ENCODE measurements at regions not wholly inside any gene's neighbourhood (a gene's known extent, or its start where the extent isn't known, plus 50 kb on each side); places are given as distances from the start of the nearest gene placed in this dataset.

- TF ChIP-seq RAD21 (IDR thresholded peaks at IDR 0.05), result no peak
- TF ChIP-seq FOXA1 (IDR thresholded peaks at IDR 0.05), result no peak
- no peak for TF ChIP-seq GABPA (IDR thresholded peaks at IDR 0.05 in 1 of 2, conservative IDR thresholded peaks at IDR 0.05 in 1 of 2)
- TF ChIP-seq ZBTB33 (IDR thresholded peaks at IDR 0.05), result no peak
- no peak for TF ChIP-seq SP1 (IDR thresholded peaks at IDR 0.05)
- TF ChIP-seq RXRA (IDR thresholded peaks at IDR 0.05), result no peak
- no peak for TF ChIP-seq NR2F2 (IDR thresholded peaks at IDR 0.05)
- no peak for TF ChIP-seq TAF1 (conservative IDR thresholded peaks at IDR 0.05)
- no peak for TF ChIP-seq HNF4A (conservative IDR thresholded peaks at IDR 0.05)
- no peak for TF ChIP-seq YY1 (IDR thresholded peaks at IDR 0.05)
- no peak for TF ChIP-seq FOXA2 (IDR thresholded peaks at IDR 0.05)
- H3K36me3 ChIP-seq (ENCODE audit: control insufficient read depth in 4 of 4, insufficient read depth in 3 of 4, low read depth in 1 of 4, low read length in 3 of 4), result no peaks in the 10 kb centered on the region
- no peak for DNase-seq (ENCODE audit: low spot score)
- no peaks in the 10 kb centered on the region for H3K9me3 ChIP-seq (ENCODE audit: control insufficient read depth in 4 of 4, low read length in 3 of 4)
- 76% methylated on average over 7 of the region's 7 CpGs for WGBS
- no peak overlapping the region for H3K27ac ChIP-seq (ENCODE audit: low read depth in 1 of 2, low read length in 2 of 2)
- H3K9ac ChIP-seq (ENCODE audit: low read depth in 1 of 2, low read length in 2 of 2), result no peak overlapping the region
- peaks cover 0 to 3% (median under 1%) of the 10 kb centered on the region in 4 donors for H3K27me3 ChIP-seq (ENCODE audit: control insufficient read depth in 4 of 4, insufficient read depth in 4 of 4, low read length in 3 of 4)
- H3K4me3 ChIP-seq (ENCODE audit: low read depth in 1 of 3, low read length in 3 of 3), result no peak overlapping the region
- H3K4me1 ChIP-seq (ENCODE audit: control insufficient read depth in 4 of 4, insufficient read depth in 4 of 4, low read length in 3 of 4), result no peaks in the 10 kb centered on the region
Measured at GRCh38 chr21:38643404-38644023, 145.2 kb upstream of the ERG start.

GRCh38 chr21:38645282-38645681 lies 147.0 kb upstream of the ERG start:
- Histone ChIP-seq H3K36me3 (ENCODE audit: control insufficient read depth in 4 of 4, insufficient read depth in 3 of 4, low read depth in 1 of 4, low read length in 3 of 4) (no peaks in the 10 kb centered on the region), H3K9ac (ENCODE audit: low read depth in 1 of 2, low read length in 2 of 2) (no peak overlapping the region), H3K27ac (ENCODE audit: low read depth in 1 of 2, low read length in 2 of 2) (no peak overlapping the region), H3K9me3 (ENCODE audit: control insufficient read depth in 4 of 4, low read length in 3 of 4) (no peaks in the 10 kb centered on the region), H3K4me1 (ENCODE audit: control insufficient read depth in 4 of 4, insufficient read depth in 4 of 4, low read length in 3 of 4) (no peaks in the 10 kb centered on the region), H3K27me3 (ENCODE audit: control insufficient read depth in 4 of 4, insufficient read depth in 4 of 4, low read length in 3 of 4) (peaks cover 0 to 3% (median under 1%) of the 10 kb centered on the region in 4 donors), H3K4me3 (ENCODE audit: low read depth in 1 of 3, low read length in 3 of 3) (no peak overlapping the region)
- WGBS, result 79% methylated on average over 3 of the region's 3 CpGs
- DNase-seq (ENCODE audit: low spot score), result no peak
- no peak for TF ChIP-seq RAD21 (IDR thresholded peaks at IDR 0.05)
- TF ChIP-seq MAX (IDR thresholded peaks at IDR 0.05), result no peak
- no peak for TF ChIP-seq FOXA2 (IDR thresholded peaks at IDR 0.05)
- no peak for TF ChIP-seq HNF4G (IDR thresholded peaks at IDR 0.05)

- Histone ChIP-seq H3K27me3 (ENCODE audit: control insufficient read depth in 4 of 4, insufficient read depth in 4 of 4, low read length in 3 of 4) (peaks cover 0 to 3% (median under 1%) of the 10 kb centered on the region in 4 donors), H3K9me3 (ENCODE audit: control insufficient read depth in 4 of 4, low read length in 3 of 4) (no peaks in the 10 kb centered on the region), H3K9ac (ENCODE audit: low read depth in 1 of 2, low read length in 2 of 2) (no peak overlapping the region), H3K36me3 (ENCODE audit: control insufficient read depth in 4 of 4, insufficient read depth in 3 of 4, low read depth in 1 of 4, low read length in 3 of 4) (no peaks in the 10 kb centered on the region), H3K4me1 (ENCODE audit: control insufficient read depth in 4 of 4, insufficient read depth in 4 of 4, low read length in 3 of 4) (no peaks in the 10 kb centered on the region), H3K4me3 (ENCODE audit: low read depth in 1 of 3, low read length in 3 of 3) (no peak overlapping the region), H3K27ac (ENCODE audit: low read depth in 1 of 2, low read length in 2 of 2) (no peak overlapping the region)
- DNase-seq (ENCODE audit: low spot score), result no peak
- 79% methylated on average over 5 of the region's 5 CpGs for WGBS
- TF ChIP-seq GABPA (IDR thresholded peaks at IDR 0.05 in 1 of 2, conservative IDR thresholded peaks at IDR 0.05 in 1 of 2), result no peak
- no peak for TF ChIP-seq SP1 (IDR thresholded peaks at IDR 0.05)
- TF ChIP-seq EGR1 (IDR thresholded peaks at IDR 0.05; ENCODE audit: low read depth in 2 of 2), result no peak
- TF ChIP-seq REST (IDR thresholded peaks at IDR 0.05), result no peak
- no peak for TF ChIP-seq JUND (IDR thresholded peaks at IDR 0.05)
- no peak for TF ChIP-seq TAF1 (conservative IDR thresholded peaks at IDR 0.05)
- TF ChIP-seq CTCF (IDR thresholded peaks at IDR 0.05; ENCODE audit: low read depth, low read length, missing input control), result no peak
- no peak for TF ChIP-seq RAD21 (IDR thresholded peaks at IDR 0.05)
- TF ChIP-seq HNF4A (conservative IDR thresholded peaks at IDR 0.05), result no peak
Measured at GRCh38 chr21:38646213-38646837, 148.0 kb upstream of the ERG start.

Data from liver (tissue), 8 donors.